Thymus (tissue), 11 donors: ENCODE measurements at regions not wholly inside any gene's neighbourhood (a gene's known extent, or its start where the extent isn't known, plus 50 kb on each side); places are given as distances from the start of the nearest gene placed in this dataset.

Experiments
- DNase-seq, 9 donors: peaks; one replicate each; pipeline ENCODE4 v3.0.0-alpha.2; 2013; ENCODE audit warnings: low spot score in 9 of 9, low read depth in 6 of 9, missing footprints in 1 of 9
- H3K27ac ChIP-seq, 2 donors: one replicate each; pipeline ENCODE4 v1.5.1; 2013; ENCODE audit warnings: control low read depth in 1 of 2, low read depth in 1 of 2, low read length in 1 of 2, mild to moderate bottlenecking in 1 of 2, moderate library complexity in 1 of 2
- H3K27me3 ChIP-seq, 2 donors: one replicate each; pipeline ENCODE4 v1.5.1; 2013; ENCODE audit warnings: low read length in 1 of 2; ENCODE audit not compliant: control insufficient read depth in 2 of 2, insufficient read depth in 1 of 2
- H3K36me3 ChIP-seq, 2 donors: one replicate each; pipeline ENCODE4 v1.5.1; 2013; ENCODE audit warnings: low read length in 1 of 2, mild to moderate bottlenecking in 1 of 2, moderate library complexity in 1 of 2; ENCODE audit not compliant: control insufficient read depth in 2 of 2, insufficient read depth in 2 of 2
- H3K4me1 ChIP-seq, 2 donors: one replicate each; pipeline ENCODE4 v1.5.1; 2013; ENCODE audit warnings: low read length in 2 of 2; ENCODE audit not compliant: control insufficient read depth in 2 of 2, insufficient read depth in 2 of 2
- H3K4me3 ChIP-seq, 2 donors: one replicate each; pipeline ENCODE4 v1.5.1; 2013; ENCODE audit warnings: low read length in 2 of 2, control low read depth in 1 of 2, mild to moderate bottlenecking in 1 of 2
- H3K9me3 ChIP-seq, 2 donors: one replicate each; pipeline ENCODE4 v1.5.1; 2013; ENCODE audit warnings: low read length in 1 of 2, mild to moderate bottlenecking in 1 of 2; ENCODE audit not compliant: control insufficient read depth in 2 of 2, insufficient read depth in 1 of 2
- WGBS: extraction: QIAGEN DNeasy Blood & Tissue Kit; methylation state at CpG from one replicate; pipeline ENCODE4 v1.1.7; 2013; 5-methylcytosine and 5-hydroxymethylcytosine counted together
- donor health status: healthy.

- H3K4me3 ChIP-seq = no peak overlapping the region
- no peaks in the 10 kb centered on the region for H3K36me3 ChIP-seq
- WGBS = 94% methylated on average over 24 of the region's 24 CpGs
- H3K27me3 ChIP-seq = peaks cover 0 to 2% of the 10 kb centered on the region in 2 donors
- H3K9me3 ChIP-seq = no peaks in the 10 kb centered on the region
- no peak for DNase-seq
- H3K4me1 ChIP-seq = no peaks in the 10 kb centered on the region
- no peak overlapping the region for H3K27ac ChIP-seq
Measured at GRCh38 chr20:24792641-24793495, 156.2 kb upstream of the CST7 start.

GRCh38 chr20:24795436-24795835, 153.6 kb upstream of the CST7 start:
- 42% methylated on average over 8 of the region's 8 CpGs for WGBS
- Histone ChIP-seq H3K27ac (no peak overlapping the region), H3K36me3 (no peaks in the 10 kb centered on the region), H3K4me3 (no peak overlapping the region), H3K27me3 (peaks cover 0 to 2% of the 10 kb centered on the region in 2 donors), H3K4me1 (no peaks in the 10 kb centered on the region), H3K9me3 (no peaks in the 10 kb centered on the region)
- no peak for DNase-seq

GRCh38 chr20:24796236-24796635, 152.8 kb upstream of the CST7 start:
- Histone ChIP-seq H3K4me3 (no peak overlapping the region), H3K4me1 (no peaks in the 10 kb centered on the region), H3K27ac (no peak overlapping the region), H3K27me3 (peaks cover 0 to 2% of the 10 kb centered on the region in 2 donors), H3K9me3 (no peaks in the 10 kb centered on the region), H3K36me3 (no peaks in the 10 kb centered on the region)
- DNase-seq = no peak
- WGBS = 98% methylated on average over 9 of the region's 9 CpGs

GRCh38 chr20:24797113-24797512, 152.0 kb upstream of the CST7 start:
- 96% methylated on average over 6 of the region's 6 CpGs for WGBS
- H3K27me3 ChIP-seq = peaks cover 0 to 2% of the 10 kb centered on the region in 2 donors
- no peaks in the 10 kb centered on the region for H3K4me1 ChIP-seq
- DNase-seq = no peak
- no peak overlapping the region for H3K4me3 ChIP-seq
- no peaks in the 10 kb centered on the region for H3K9me3 ChIP-seq
- no peak overlapping the region for H3K27ac ChIP-seq
- no peaks in the 10 kb centered on the region for H3K36me3 ChIP-seq

- Histone ChIP-seq H3K4me3 (no peak overlapping the region), H3K4me1 (no peaks in the 10 kb centered on the region), H3K36me3 (no peaks in the 10 kb centered on the region), H3K27ac (no peak overlapping the region), H3K27me3 (peaks cover 0 to 2% of the 10 kb centered on the region in 2 donors), H3K9me3 (no peaks in the 10 kb centered on the region)
- 95% methylated on average over 19 of the region's 19 CpGs for WGBS
- no peak for DNase-seq
Measured at GRCh38 chr20:24797745-24798655, 151.1 kb upstream of the CST7 start.

- Histone ChIP-seq H3K9me3 (no peaks in the 10 kb centered on the region), H3K4me1 (no peaks in the 10 kb centered on the region), H3K36me3 (no peaks in the 10 kb centered on the region), H3K27ac (no peak overlapping the region), H3K27me3 (peaks cover 0 to 2% of the 10 kb centered on the region in 2 donors), H3K4me3 (no peak overlapping the region)
- DNase-seq = no peak
- WGBS = 97% methylated on average over 13 of the region's 13 CpGs
Measured at GRCh38 chr20:24798930-24799705, 150.0 kb upstream of the CST7 start.

GRCh38 chr20:24799971-24800580, 149.0 kb upstream of the CST7 start:
- Histone ChIP-seq H3K27ac (no peak overlapping the region), H3K27me3 (peaks cover 0 to 2% of the 10 kb centered on the region in 2 donors), H3K9me3 (no peaks in the 10 kb centered on the region), H3K4me3 (no peak overlapping the region), H3K4me1 (no peaks in the 10 kb centered on the region), H3K36me3 (no peaks in the 10 kb centered on the region)
- no peak for DNase-seq
- WGBS = 97% methylated on average over 12 of the region's 12 CpGs

GRCh38 chr20:24802286-24802820, 146.7 kb upstream of the CST7 start:
- H3K4me1 ChIP-seq = no peaks in the 10 kb centered on the region
- H3K36me3 ChIP-seq = no peaks in the 10 kb centered on the region
- DNase-seq = no peak
- no peaks in the 10 kb centered on the region for H3K9me3 ChIP-seq
- H3K27ac ChIP-seq = no peak overlapping the region
- H3K4me3 ChIP-seq = no peak overlapping the region
- 92% methylated on average over 11 of the region's 11 CpGs for WGBS
- no peaks in the 10 kb centered on the region for H3K27me3 ChIP-seq
